ENCODE measurements at regions not wholly inside any gene's neighbourhood (a gene's known extent, or its start where the extent isn't known, plus 50 kb on each side); places are given as distances from the start of the nearest gene placed in this dataset.

GRCh38 chr10:117617659-117618058, 75.1 kb downstream of the EMX2 start:
- Histone ChIP-seq H3K4me1 (no peaks in the 10 kb centered on the region), H3K27ac (no peak overlapping the region), H3K4me3 (no peak overlapping the region), H3K27me3 (peaks cover 0 to 1% (median 0%) of the 10 kb centered on the region in 3 donors), H3K36me3 (no peaks in the 10 kb centered on the region), H3K9me3 (no peaks in the 10 kb centered on the region)
- intact Hi-C loops (cut with DNase I; ENCODE audit: low total_unique reads) (no loop called here), in situ Hi-C loops (cut with MboI; ENCODE audit: low sequenced_read_pairs in 4 of 4) (no loop called here)
- DNase-seq (no peak), ATAC-seq (no peak)
- TF ChIP-seq, protein P1, sequence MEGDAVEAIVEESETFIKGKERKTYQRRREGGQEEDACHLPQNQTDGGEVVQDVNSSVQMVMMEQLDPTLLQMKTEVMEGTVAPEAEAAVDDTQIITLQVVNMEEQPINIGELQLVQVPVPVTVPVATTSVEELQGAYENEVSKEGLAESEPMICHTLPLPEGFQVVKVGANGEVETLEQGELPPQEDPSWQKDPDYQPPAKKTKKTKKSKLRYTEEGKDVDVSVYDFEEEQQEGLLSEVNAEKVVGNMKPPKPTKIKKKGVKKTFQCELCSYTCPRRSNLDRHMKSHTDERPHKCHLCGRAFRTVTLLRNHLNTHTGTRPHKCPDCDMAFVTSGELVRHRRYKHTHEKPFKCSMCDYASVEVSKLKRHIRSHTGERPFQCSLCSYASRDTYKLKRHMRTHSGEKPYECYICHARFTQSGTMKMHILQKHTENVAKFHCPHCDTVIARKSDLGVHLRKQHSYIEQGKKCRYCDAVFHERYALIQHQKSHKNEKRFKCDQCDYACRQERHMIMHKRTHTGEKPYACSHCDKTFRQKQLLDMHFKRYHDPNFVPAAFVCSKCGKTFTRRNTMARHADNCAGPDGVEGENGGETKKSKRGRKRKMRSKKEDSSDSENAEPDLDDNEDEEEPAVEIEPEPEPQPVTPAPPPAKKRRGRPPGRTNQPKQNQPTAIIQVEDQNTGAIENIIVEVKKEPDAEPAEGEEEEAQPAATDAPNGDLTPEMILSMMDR (IDR thresholded peaks at IDR 0.05 in 4 of 5, conservative IDR thresholded peaks at IDR 0.05 in 1 of 5) = no peak
- TF ChIP-seq POLR2A (IDR thresholded peaks at IDR 0.05) = no peak

- H3K27ac ChIP-seq = no peak overlapping the region
- H3K27me3 ChIP-seq = no peaks in the 10 kb centered on the region
- intact Hi-C loops (cut with DNase I; ENCODE audit: low total_unique reads) = no loop called here
- no peak overlapping the region for H3K4me3 ChIP-seq
- ATAC-seq (no peak), DNase-seq (no peak)
- no peaks in the 10 kb centered on the region for H3K36me3 ChIP-seq
- TF ChIP-seq, protein P1 (IDR thresholded peaks at IDR 0.05 in 4 of 5, conservative IDR thresholded peaks at IDR 0.05 in 1 of 5) = no peak
- no peak for TF ChIP-seq POLR2A (IDR thresholded peaks at IDR 0.05)
- in situ Hi-C loops (cut with MboI; ENCODE audit: low sequenced_read_pairs in 4 of 4) = no loop called here
- H3K9me3 ChIP-seq = no peaks in the 10 kb centered on the region
- no peaks in the 10 kb centered on the region for H3K4me1 ChIP-seq
Measured at GRCh38 chr10:117619223-117619622, 76.7 kb downstream of the EMX2 start.

GRCh38 chr10:117619707-117620405, 77.3 kb downstream of the EMX2 start:
- TF ChIP-seq, protein P1 (IDR thresholded peaks at IDR 0.05 in 4 of 5, conservative IDR thresholded peaks at IDR 0.05 in 1 of 5) = no peak
- no peak for TF ChIP-seq POLR2A (IDR thresholded peaks at IDR 0.05)
- H3K36me3 ChIP-seq = no peaks in the 10 kb centered on the region
- in situ Hi-C loops (cut with MboI; ENCODE audit: low sequenced_read_pairs in 4 of 4) (no loop called here), intact Hi-C loops (cut with DNase I; ENCODE audit: low total_unique reads) (no loop called here)
- H3K4me3 ChIP-seq = no peak overlapping the region
- H3K27ac ChIP-seq = no peak overlapping the region
- DNase-seq = no peak
- H3K4me1 ChIP-seq = no peaks in the 10 kb centered on the region
- H3K27me3 ChIP-seq = no peaks in the 10 kb centered on the region
- ATAC-seq = no peak
- H3K9me3 ChIP-seq = no peaks in the 10 kb centered on the region

DNA sequence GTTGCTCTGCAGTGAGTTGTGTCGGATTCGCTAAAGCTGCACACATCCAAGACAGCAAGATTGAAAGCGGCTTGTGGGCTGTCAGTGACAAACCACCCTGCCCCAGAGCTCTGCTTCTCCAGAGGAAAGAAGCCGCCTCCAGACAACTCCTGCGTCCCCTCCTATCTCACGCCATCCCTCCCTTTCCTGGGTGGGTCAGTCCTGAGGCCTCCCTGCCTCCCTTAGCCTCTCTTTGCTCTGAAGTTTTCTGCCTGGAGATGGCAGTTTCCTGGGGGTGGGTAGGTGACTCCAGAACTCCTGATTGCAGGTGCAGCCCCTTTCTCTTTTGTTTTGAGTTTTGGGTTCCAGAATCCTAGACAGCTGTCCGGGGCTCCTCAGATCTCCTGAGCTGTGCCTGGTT, 78.7 kb downstream of the EMX2 start:
- intact Hi-C loops (cut with DNase I; ENCODE audit: low total_unique reads) = no loop called here
- no peak for ATAC-seq
- TF ChIP-seq POLR2A (IDR thresholded peaks at IDR 0.05) = no peak
- TF ChIP-seq, protein P1 (IDR thresholded peaks at IDR 0.05 in 4 of 5, conservative IDR thresholded peaks at IDR 0.05 in 1 of 5) = no peak
- H3K36me3 ChIP-seq = no peaks in the 10 kb centered on the region
- H3K9me3 ChIP-seq = no peaks in the 10 kb centered on the region
- in situ Hi-C loops (cut with MboI; ENCODE audit: low sequenced_read_pairs in 4 of 4) = no loop called here
- H3K4me3 ChIP-seq = no peak overlapping the region
- no peaks in the 10 kb centered on the region for H3K4me1 ChIP-seq
- DNase-seq = no peak
- H3K27me3 ChIP-seq = no peaks in the 10 kb centered on the region
- no peak overlapping the region for H3K27ac ChIP-seq

Data from gastrocnemius medialis (tissue), 4 donors.